DMS153 treated with DMSO at 0.1 percent for 48 hours (cell line): ENCODE measurements at regions not wholly inside any gene's neighbourhood (a gene's known extent, or its start where the extent isn't known, plus 50 kb on each side); places are given as distances from the start of the nearest gene placed in this dataset.

Experiments
- DNase-seq: peaks from one replicate; lab custom pipeline; 2025; ENCODE audit not compliant: unreplicated experiment; lab: John Stamatoyannopoulos, UW

GRCh38 chr9:16193066-16193465, 640.2 kb downstream of the CCDC171 start:
- DNase-seq = no peak

- no peak for DNase-seq
These were observed 643.4 kb downstream of the CCDC171 start for GRCh38 chr9:16196206-16196605.

GRCh38 chr9:16197578-16198370, 644.9 kb downstream of the CCDC171 start:
- DNase-seq = no peak

GRCh38 chr9:16198996-16199395, 646.2 kb downstream of the CCDC171 start:
- no peak for DNase-seq

- DNase-seq = no peak
These were observed 649.4 kb downstream of the CCDC171 start for GRCh38 chr9:16202221-16202620.

GRCh38 chr9:16202914-16203728, 650.3 kb downstream of the CCDC171 start:
- no peak for DNase-seq

- DNase-seq = no peak
These were observed 651.1 kb downstream of the CCDC171 start for GRCh38 chr9:16203729-16204573.

- no peak for DNase-seq
These were observed 652.6 kb downstream of the CCDC171 start for GRCh38 chr9:16205455-16205854.

- no peak for DNase-seq
These were observed 653.7 kb downstream of the CCDC171 start for GRCh38 chr9:16206518-16206917.

GRCh38 chr9:16207161-16207560, 654.3 kb downstream of the CCDC171 start:
- DNase-seq = no peak

GRCh38 chr9:16210440-16210839, 657.6 kb downstream of the CCDC171 start:
- no peak for DNase-seq

GRCh38 chr9:16211946-16212345, 658.5 kb downstream of the BNC2 start:
- no peak for DNase-seq

GRCh38 chr9:16213781-16214515, 656.5 kb downstream of the BNC2 start:
- no peak for DNase-seq

GRCh38 chr9:16214677-16215352, 655.7 kb downstream of the BNC2 start:
- DNase-seq = no peak

- no peak for DNase-seq
These were observed 655.2 kb downstream of the BNC2 start for GRCh38 chr9:16215353-16215680.

GRCh38 chr9:16217943-16218701, 652.3 kb downstream of the BNC2 start:
- DNase-seq = no peak

- no peak for DNase-seq
These were observed 649.1 kb downstream of the BNC2 start for GRCh38 chr9:16221366-16221765.

GRCh38 chr9:16221822-16222547, 648.5 kb downstream of the BNC2 start:
- no peak for DNase-seq
